Activated naive CD4-positive, alpha-beta T cell treated with anti-CD3 and anti-CD28 coated beads, Interleukin-2, amount 50 U/mL, for 24 hours (primary cell): ENCODE measurements at regions not wholly inside any gene's neighbourhood (a gene's known extent, or its start where the extent isn't known, plus 50 kb on each side); places are given as distances from the start of the nearest gene placed in this dataset.
"Not testable (repeated sequence)": the region's sequence is repeated elsewhere in the genome, so short reads cannot be mapped to it uniquely, and the experiment has no call there.

ENCODE experiments used
- H3K27ac Mint-ChIP-seq: one replicate; pipeline ENCODE4 v1.8.0; 2021; ENCODE audit warnings: mild to moderate bottlenecking, mixed read lengths
- H3K27me3 Mint-ChIP-seq: one replicate; pipeline ENCODE4 v1.8.0; 2021; ENCODE audit warnings: mixed read lengths
- H3K36me3 Mint-ChIP-seq: one replicate; pipeline ENCODE4 v1.8.0; 2021; ENCODE audit warnings: mixed read lengths
- H3K4me1 Mint-ChIP-seq: one replicate; pipeline ENCODE4 v1.8.0; 2021; ENCODE audit warnings: mixed read lengths
- H3K4me3 Mint-ChIP-seq: one replicate; pipeline ENCODE4 v1.8.0; 2021; ENCODE audit warnings: mild to moderate bottlenecking, mixed read lengths
- H3K9me3 Mint-ChIP-seq: one replicate; pipeline ENCODE4 v1.8.0; 2021; ENCODE audit warnings: mixed read lengths

DNA sequence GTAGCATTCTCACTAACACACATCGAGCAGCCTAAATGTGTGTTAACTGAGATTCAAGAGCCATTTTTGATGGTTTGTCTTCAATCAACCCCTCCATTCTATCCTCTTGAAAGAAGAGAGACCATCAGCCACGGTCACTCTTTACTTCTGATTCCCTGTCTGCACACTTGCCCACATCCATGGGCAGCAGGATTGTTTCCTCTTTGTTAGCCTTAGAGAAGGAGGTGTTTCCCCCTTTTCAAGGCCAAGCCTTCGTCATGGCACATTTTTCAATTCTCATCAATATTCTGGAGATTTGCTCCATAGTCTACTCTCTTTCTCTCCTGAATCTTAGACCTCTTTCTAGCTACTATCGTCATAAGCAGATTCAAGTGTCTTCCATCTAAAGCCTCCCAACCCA, 522.4 kb upstream of the NAALADL2 start:
- Mint-ChIP-seq H3K27ac (no peak overlapping the region), H3K9me3 (peaks cover 8% of the 10 kb centered on the region), H3K27me3 (no peaks in the 10 kb centered on the region), H3K4me3 (no peak overlapping the region), H3K36me3 (no peaks in the 10 kb centered on the region), H3K4me1 (no peaks in the 10 kb centered on the region)

DNA sequence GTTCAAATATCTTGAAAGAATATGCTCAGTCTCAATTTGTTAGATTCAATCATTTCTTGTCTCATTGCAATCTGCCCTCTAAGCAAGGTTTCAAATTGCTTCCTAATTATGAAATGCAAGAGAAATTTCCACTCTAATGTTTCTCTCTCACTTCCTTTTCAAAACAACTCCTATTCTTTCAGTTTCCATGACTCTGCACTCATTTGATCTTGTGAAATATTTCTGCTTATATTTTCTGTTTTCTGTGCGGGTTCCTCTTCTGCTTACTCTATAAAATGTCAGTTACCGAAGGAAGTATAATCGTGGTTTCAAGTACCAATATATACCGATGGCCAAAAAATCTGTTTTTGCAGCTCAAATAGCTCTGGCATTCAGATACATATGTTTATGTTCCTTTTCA, 521.9 kb upstream of the NAALADL2 start:
- H3K4me3 Mint-ChIP-seq = no peak overlapping the region
- no peaks in the 10 kb centered on the region for H3K4me1 Mint-ChIP-seq
- peaks cover 8% of the 10 kb centered on the region for H3K9me3 Mint-ChIP-seq
- H3K27me3 Mint-ChIP-seq = no peaks in the 10 kb centered on the region
- no peak overlapping the region for H3K27ac Mint-ChIP-seq
- H3K36me3 Mint-ChIP-seq = no peaks in the 10 kb centered on the region

DNA sequence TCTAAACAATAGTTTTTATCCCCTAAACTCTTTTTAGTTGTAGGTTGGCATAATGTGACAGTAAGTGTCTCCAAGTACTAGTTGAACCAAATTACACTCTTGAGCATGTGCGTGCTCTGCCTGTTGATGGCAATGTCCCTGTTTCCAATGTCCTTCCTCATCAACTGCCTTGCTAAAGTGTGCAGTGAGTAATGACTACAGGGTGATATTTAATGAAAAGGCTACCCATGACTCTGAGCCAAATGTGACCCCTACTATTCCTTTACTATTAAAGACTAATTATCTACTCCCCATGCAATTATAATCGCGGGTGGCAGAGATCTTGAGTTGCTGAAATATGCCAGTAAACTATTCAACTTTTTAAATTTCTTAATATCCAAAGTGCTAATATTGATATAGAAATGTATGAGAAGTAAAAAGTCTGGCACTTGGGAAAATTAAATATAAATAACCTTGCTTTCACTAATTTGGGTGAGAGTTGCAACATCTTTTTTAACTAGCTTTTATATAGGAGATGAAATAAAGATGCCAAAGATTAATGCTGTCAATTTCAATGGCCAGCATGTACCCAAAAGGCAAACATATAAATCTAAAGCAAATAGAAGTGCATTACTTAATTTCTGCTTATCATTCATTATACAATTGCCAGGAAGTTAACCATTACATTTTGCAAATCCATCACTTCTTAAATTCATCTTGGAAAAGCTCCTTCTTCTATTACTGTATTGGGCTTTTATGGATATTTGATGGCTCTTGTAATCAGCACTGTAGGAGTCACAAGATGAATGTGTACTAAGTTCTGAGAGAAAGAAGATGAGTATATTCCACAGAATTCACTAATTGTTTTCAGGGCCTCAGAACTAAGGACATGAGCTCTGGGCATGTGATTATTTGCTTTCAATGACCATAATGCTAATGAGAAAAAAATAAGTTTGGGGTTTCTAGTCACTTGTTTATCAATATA, 518.2 kb upstream of the NAALADL2 start:
- H3K36me3 Mint-ChIP-seq = no peaks in the 10 kb centered on the region
- H3K4me3 Mint-ChIP-seq = no peak overlapping the region
- H3K4me1 Mint-ChIP-seq = no peaks in the 10 kb centered on the region
- no peak overlapping the region for H3K27ac Mint-ChIP-seq
- peaks cover 8% of the 10 kb centered on the region for H3K9me3 Mint-ChIP-seq
- H3K27me3 Mint-ChIP-seq = no peaks in the 10 kb centered on the region

DNA sequence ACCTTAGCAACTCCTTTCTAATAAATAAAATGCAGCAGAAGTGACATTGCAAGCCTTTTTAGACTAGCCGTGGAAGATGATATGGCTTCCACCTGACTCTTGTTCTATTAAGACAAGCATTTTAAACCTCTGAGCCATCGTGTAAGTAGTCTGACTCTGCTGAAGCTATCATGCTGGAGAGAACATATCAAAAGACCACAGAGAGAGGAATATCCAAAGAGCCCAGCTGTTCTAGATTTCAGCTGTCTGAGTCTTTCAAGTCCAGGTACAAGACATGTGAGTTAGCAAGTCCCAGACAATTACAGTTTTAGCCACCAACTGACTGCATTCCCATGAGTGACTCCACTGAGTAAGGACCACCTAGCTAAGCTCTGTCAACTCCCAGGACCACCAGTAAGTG, 517.0 kb upstream of the NAALADL2 start:
- H3K27ac Mint-ChIP-seq = no peak overlapping the region
- no peaks in the 10 kb centered on the region for H3K4me1 Mint-ChIP-seq
- peaks cover 3% of the 10 kb centered on the region for H3K9me3 Mint-ChIP-seq
- no peaks in the 10 kb centered on the region for H3K36me3 Mint-ChIP-seq
- H3K4me3 Mint-ChIP-seq = no peak overlapping the region
- H3K27me3 Mint-ChIP-seq = no peaks in the 10 kb centered on the region

DNA sequence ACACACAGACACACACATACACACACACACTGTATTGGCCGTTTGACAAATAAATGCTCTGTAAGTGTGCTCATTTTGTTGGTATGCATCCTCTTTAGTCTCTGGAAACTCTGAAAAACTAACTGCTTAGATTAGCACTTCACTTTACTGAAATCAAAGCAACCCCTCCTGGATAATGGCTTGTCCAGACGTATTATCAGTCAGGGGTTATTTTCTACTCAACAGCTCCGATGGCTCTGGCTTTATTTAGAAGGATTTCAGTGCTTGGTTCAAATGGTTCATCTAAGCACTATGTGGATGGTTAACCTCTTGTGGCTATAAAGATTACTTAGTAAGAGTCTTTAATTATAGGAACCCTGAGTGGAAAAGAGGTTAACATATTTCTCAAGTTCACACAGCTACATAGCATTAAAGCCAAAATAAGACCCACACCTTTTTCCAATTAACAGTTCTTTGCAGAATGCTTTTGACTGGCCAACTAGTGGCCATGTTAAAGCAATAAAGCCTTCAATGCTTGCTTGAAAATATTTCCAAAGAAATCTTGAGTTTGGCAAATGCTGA, 516.1 kb upstream of the NAALADL2 start:
- H3K4me1 Mint-ChIP-seq = no peaks in the 10 kb centered on the region
- no peaks in the 10 kb centered on the region for H3K27me3 Mint-ChIP-seq
- H3K27ac Mint-ChIP-seq = no peak overlapping the region
- H3K9me3 Mint-ChIP-seq = peaks cover 5% of the 10 kb centered on the region
- H3K36me3 Mint-ChIP-seq = no peaks in the 10 kb centered on the region
- H3K4me3 Mint-ChIP-seq = no peak overlapping the region

DNA sequence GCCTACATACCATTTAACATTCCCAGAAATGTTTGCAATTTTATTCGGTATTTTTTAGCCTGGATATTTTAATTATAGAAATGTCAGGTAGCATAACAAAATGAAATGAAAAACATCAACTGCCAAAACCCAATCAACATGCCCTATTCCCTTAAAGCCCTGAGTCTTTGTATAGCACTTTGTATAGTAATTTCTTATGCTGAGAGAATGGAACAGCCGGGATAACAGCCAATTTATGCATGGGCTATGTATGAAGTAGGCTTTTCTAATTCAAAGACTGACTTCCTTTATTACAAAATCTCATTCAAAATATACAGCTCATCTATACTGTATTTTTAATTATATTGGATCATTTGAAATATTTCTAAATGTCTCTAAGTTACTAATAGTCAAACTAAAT, 513.0 kb upstream of the NAALADL2 start:
- no peaks in the 10 kb centered on the region for H3K4me1 Mint-ChIP-seq
- H3K36me3 Mint-ChIP-seq = no peaks in the 10 kb centered on the region
- no peak overlapping the region for H3K4me3 Mint-ChIP-seq
- H3K9me3 Mint-ChIP-seq = peaks cover 7% of the 10 kb centered on the region
- H3K27me3 Mint-ChIP-seq = no peaks in the 10 kb centered on the region
- H3K27ac Mint-ChIP-seq = no peak overlapping the region

DNA sequence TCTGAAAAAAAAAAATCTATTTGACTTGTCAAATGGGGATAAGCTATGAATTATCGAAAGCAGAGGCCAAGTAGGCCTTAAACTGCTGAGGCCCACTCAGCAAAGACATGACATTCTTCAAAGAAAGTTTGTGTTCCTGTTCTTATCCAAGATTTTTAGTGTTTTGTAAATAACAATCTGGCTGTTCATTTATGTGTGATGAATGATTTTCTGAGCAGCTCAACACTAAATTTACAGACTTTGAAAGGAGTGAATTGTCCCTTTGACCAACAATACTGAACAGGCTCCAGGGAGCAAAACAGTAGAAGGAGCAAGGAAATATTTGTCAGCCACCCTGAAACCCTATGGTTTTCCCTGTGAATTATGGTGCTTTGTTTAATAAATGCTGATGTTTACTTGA, 512.6 kb upstream of the NAALADL2 start:
- Mint-ChIP-seq H3K27ac (no peak overlapping the region), H3K4me3 (no peak overlapping the region), H3K4me1 (no peaks in the 10 kb centered on the region), H3K27me3 (no peaks in the 10 kb centered on the region), H3K36me3 (no peaks in the 10 kb centered on the region), H3K9me3 (peaks cover 7% of the 10 kb centered on the region)

DNA sequence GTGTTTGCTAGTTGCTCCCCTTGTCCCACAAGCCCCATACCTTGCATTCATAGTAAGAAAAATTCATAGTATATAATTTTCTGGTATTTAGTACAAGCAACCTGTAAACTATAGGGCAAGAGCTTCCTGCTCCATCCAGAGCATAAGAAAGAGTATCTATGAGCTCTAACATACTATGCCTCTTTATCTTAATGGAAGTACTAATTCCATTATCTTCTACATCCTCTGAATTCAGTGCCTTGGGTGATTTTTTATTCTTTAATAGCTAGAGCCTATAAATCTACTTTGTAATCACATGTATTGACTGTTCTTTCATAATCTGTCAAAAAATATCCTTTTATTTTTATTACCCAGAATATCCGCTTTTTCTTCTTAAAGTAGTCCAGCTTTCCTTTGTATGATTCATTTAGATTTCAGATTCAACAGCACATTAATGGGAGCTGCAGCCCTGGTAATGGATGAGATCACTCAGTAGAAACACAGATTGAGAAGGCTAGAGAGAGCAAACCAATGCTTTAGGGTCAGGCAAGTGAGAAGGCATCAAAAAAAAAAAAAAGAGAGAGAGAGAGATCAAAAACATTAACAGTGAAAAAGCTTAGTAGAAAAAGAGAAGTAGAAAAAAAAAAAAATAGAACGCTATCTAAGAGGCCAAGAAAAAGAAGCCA, 511.5 kb upstream of the NAALADL2 start:
- no peaks in the 10 kb centered on the region for H3K4me1 Mint-ChIP-seq
- no peak overlapping the region for H3K27ac Mint-ChIP-seq
- no peak overlapping the region for H3K4me3 Mint-ChIP-seq
- no peaks in the 10 kb centered on the region for H3K36me3 Mint-ChIP-seq
- H3K9me3 Mint-ChIP-seq = peaks cover 7% of the 10 kb centered on the region
- H3K27me3 Mint-ChIP-seq = no peaks in the 10 kb centered on the region

DNA sequence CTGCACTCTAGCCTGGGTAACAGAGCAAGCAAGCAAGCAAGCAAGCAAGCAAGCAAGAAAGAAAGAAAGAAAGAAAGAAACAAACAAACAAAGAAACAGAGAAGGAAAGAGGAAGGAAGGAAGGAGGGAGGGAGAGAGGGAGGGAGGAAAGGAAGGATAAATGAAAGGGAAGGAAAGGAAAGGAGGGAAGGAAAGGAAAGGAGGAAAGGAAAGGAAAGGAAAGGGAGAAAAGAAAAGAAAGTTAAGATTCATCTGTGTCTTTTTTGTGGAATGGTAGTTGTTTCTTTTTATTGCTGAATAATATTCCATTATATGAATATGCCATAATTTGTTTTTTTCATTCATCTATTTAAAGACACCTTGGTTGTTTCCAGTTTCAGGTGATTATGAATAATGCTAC, 506.9 kb upstream of the NAALADL2 start:
- H3K27ac Mint-ChIP-seq = no peak overlapping the region
- no peaks in the 10 kb centered on the region for H3K4me1 Mint-ChIP-seq
- no peaks in the 10 kb centered on the region for H3K36me3 Mint-ChIP-seq
- no peaks in the 10 kb centered on the region for H3K27me3 Mint-ChIP-seq
- H3K4me3 Mint-ChIP-seq = no peak overlapping the region
- H3K9me3 Mint-ChIP-seq = peaks cover 7% of the 10 kb centered on the region

DNA sequence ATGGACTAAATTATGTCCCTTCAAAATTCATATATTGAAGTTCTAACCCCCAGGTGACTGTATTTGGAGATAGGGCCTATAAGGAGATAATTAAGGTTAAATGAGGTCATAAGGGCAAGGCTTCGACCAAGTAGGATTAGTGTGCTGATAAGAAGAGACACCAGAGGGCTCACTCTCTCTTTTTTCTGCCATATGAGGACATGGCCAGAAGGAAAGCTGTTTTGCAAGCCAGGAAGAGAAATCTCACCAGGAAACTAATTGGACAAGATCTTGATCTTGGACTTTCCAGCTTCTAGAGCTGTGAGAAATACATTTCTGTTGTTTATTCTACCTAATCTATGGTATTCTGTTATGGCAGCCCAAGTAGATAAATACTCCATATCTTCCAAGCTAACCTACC, 503.6 kb upstream of the NAALADL2 start:
- no peak overlapping the region for H3K27ac Mint-ChIP-seq

DNA sequence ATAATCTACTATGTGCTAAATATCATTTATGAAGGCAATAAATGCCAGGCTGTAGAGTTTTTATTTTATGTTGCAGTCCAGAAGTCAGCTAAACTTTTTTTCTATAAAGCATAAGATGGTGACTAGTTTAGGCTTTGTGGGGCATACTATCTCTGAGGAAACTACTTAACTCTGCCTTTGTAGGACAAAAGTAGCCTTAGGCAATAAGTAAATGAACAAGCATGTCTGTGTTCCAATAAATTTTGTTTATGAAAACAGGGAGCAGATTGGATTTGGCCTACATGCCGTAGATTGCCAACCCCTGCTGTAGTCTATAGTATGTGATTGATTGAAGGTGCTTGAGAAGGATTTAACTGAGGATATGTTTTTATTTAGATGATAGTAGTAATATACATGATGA, 502.5 kb upstream of the NAALADL2 start:
- Mint-ChIP-seq H3K4me3 (no peak overlapping the region), H3K27ac (no peak overlapping the region), H3K36me3 (no peaks in the 10 kb centered on the region), H3K9me3 (peaks cover 4% of the 10 kb centered on the region), H3K4me1 (no peaks in the 10 kb centered on the region), H3K27me3 (no peaks in the 10 kb centered on the region)

More for the DNA sequence above, 503.6 kb upstream of the NAALADL2 start:
- no peaks in the 10 kb centered on the region for H3K27me3 Mint-ChIP-seq
- H3K9me3 Mint-ChIP-seq = peaks cover 4% of the 10 kb centered on the region
- no peak overlapping the region for H3K4me3 Mint-ChIP-seq
- no peaks in the 10 kb centered on the region for H3K36me3 Mint-ChIP-seq
- H3K4me1 Mint-ChIP-seq = no peaks in the 10 kb centered on the region

DNA sequence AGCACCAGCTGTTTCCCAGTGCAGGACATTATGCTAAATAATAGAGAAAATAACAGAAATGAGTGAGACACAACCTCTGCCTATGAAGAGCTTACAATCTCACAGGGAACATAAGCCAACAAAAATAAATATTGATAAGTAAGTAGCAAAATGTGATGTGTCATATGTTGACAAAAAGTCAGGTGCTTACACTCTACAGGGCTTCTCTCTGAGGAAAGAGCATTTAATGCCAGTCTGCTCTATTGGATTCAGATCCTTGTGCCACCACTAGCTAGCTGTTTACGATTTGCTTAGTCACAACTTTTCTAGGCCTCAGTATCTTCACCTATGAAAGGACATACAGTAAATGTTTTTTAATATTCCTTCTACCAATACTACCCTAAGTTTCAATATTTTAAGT, 500.9 kb upstream of the NAALADL2 start:
- no peaks in the 10 kb centered on the region for H3K27me3 Mint-ChIP-seq
- no peak overlapping the region for H3K27ac Mint-ChIP-seq
- H3K4me1 Mint-ChIP-seq = no peaks in the 10 kb centered on the region
- no peak overlapping the region for H3K4me3 Mint-ChIP-seq
- H3K36me3 Mint-ChIP-seq = no peaks in the 10 kb centered on the region
- H3K9me3 Mint-ChIP-seq = peaks cover 4% of the 10 kb centered on the region

DNA sequence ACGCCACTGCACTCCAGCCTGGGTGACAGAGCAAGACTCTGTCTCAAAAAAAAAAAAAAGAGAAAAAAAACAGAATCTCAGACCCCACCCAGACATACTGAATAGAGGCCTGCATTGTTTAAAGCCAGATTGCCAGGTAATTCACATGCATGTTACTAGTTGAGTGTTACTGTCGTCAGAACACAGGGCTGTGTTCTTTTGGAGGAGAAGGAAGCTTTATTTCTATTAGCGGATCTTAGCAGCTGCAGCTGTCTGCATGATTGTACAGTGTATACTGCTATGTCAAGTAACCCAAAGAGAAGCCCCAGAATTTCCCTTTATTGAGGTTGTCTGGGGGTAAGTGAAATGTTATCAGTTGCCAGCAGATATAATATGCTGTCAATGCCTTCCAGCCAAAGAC, 496.6 kb upstream of the NAALADL2 start:
- no peaks in the 10 kb centered on the region for H3K27me3 Mint-ChIP-seq
- no peak overlapping the region for H3K4me3 Mint-ChIP-seq
- no peak overlapping the region for H3K27ac Mint-ChIP-seq
- no peaks in the 10 kb centered on the region for H3K36me3 Mint-ChIP-seq
- H3K4me1 Mint-ChIP-seq = no peaks in the 10 kb centered on the region
- H3K9me3 Mint-ChIP-seq = peaks cover 4% of the 10 kb centered on the region

DNA sequence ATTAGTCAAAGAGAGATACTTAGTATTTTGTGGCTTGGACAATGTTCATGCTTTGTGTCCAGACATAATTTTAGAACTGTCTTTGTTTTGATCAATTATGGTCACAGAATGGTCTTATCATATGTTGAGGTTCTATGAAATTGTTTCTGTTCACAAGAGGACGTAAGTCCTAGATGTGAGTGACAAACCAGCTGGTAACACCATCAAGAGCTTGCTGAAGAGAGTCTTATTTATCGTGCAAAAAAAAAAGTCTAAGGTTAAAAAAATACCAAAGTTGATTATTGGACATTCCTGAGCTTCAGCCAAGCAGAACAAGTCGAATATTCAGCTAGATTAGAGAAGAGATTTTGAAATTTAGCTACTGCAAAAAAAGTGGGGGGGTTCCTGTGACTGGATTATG, 495.9 kb upstream of the NAALADL2 start:
- Mint-ChIP-seq H3K4me1 (no peaks in the 10 kb centered on the region), H3K36me3 (no peaks in the 10 kb centered on the region), H3K27me3 (no peaks in the 10 kb centered on the region), H3K27ac (no peak overlapping the region), H3K4me3 (no peak overlapping the region), H3K9me3 (peaks cover 4% of the 10 kb centered on the region)

DNA sequence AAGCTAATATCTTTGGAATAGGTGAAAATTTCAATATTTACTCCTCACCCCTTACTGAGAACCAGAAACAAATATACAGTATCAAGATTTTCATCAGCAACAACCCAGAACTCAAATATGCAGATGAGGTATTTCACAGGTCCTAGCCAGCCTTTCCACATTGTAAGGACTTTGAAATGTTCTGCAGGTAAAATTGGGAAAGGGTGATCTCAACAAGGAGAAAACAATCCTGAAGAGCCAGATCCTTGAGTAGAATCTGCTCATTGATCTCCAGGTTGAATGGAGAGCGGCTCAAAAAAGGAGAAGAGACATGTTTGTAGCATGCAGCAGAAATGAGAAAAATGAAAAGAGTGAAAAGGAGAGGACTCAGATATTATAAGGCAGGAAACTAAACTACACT, 493.3 kb upstream of the NAALADL2 start:
- Mint-ChIP-seq H3K4me1 (no peaks in the 10 kb centered on the region), H3K27me3 (no peaks in the 10 kb centered on the region), H3K9me3 (peaks cover 4% of the 10 kb centered on the region), H3K27ac (no peak overlapping the region), H3K4me3 (no peak overlapping the region), H3K36me3 (no peaks in the 10 kb centered on the region)

DNA sequence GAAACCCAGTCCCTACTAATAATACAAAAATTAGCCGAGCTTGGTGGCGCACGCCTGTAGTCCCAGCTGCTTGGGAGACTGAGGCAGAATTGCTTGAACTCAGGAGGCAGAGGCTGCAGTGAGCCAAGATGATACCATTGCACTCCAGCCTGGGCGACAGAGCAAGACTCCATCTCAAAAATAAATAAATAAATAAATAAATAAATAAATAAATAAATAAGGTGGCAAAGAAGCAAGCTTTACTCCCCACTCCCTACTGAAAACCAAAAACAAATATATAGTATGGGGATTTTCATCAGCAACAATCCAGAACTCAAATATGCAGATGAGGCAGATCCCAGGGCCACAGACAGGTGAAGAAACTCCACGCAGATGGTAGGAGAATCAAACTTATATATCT, 492.2 kb upstream of the NAALADL2 start:
- not testable (repeated sequence) for H3K27ac Mint-ChIP-seq, H3K27me3 Mint-ChIP-seq, H3K4me3 Mint-ChIP-seq, H3K9me3 Mint-ChIP-seq, H3K36me3 Mint-ChIP-seq, H3K4me1 Mint-ChIP-seq
